CD4-positive, CD25-positive, alpha-beta regulatory T cell (primary cell): ENCODE measurements at regions not wholly inside any gene's neighbourhood (a gene's known extent, or its start where the extent isn't known, plus 50 kb on each side); places are given as distances from the start of the nearest gene placed in this dataset.

Experiments
- ATAC-seq, 2 donors: fragments of 150-1000 bp; cut with Tn5 transposase; one replicate each; pipeline ENCODE4 v1.10.0; 2021; ENCODE audit warnings: low read depth in 2 of 2, moderate number of reproducible peaks in 2 of 2, moderate library complexity in 1 of 2
- DNase-seq, 3 donors: peaks; one replicate each; pipeline versions ENCODE4 v3.0.0 to v3.0.0-alpha.2; 2012 to 2022; ENCODE audit warnings: mixed read lengths in 1 of 3
- H3K27ac ChIP-seq: one replicate; pipeline ENCODE4 v1.7.0; 2013; ENCODE audit warnings: mild to moderate bottlenecking, low read length; ENCODE audit not compliant: insufficient read depth, poor library complexity, severe bottlenecking
- H3K27me3 ChIP-seq: one replicate; pipeline ENCODE4 v1.7.0; 2013; ENCODE audit warnings: low read length; ENCODE audit not compliant: control insufficient read depth, insufficient read depth
- H3K36me3 ChIP-seq: one replicate; pipeline ENCODE4 v1.7.0; 2013; ENCODE audit warnings: mild to moderate bottlenecking, low read length, moderate library complexity; ENCODE audit not compliant: control insufficient read depth, insufficient read depth
- H3K4me1 ChIP-seq: 2 replicates; pipeline ENCODE4 v1.7.0; 2013; ENCODE audit warnings: mild to moderate bottlenecking, low read length; ENCODE audit not compliant: insufficient read depth, control insufficient read depth, poor library complexity, severe bottlenecking
- H3K4me3 ChIP-seq: one replicate; pipeline ENCODE4 v1.7.0; 2013; ENCODE audit warnings: low read depth, mild to moderate bottlenecking, low read length, moderate library complexity
- H3K9me3 ChIP-seq, 2 experiments: 1 replicate in 1 of 2; 2 replicates in 1 of 2; pipeline ENCODE4 v1.7.0; 2013; ENCODE audit warnings: low read length in 2 of 2, mild to moderate bottlenecking in 1 of 2, moderate library complexity in 1 of 2; ENCODE audit not compliant: control insufficient read depth in 2 of 2
- H3K27ac Mint-ChIP-seq, 3 donors: one replicate each; pipeline ENCODE4 v1.8.0; 2020 to 2022; ENCODE audit warnings: mild to moderate bottlenecking in 3 of 3, mixed read lengths in 3 of 3, moderate library complexity in 2 of 3
- H3K27me3 Mint-ChIP-seq: one replicate; pipeline ENCODE4 v1.8.0; 2022; ENCODE audit warnings: mild to moderate bottlenecking, mixed read lengths
- H3K36me3 Mint-ChIP-seq: one replicate; pipeline ENCODE4 v1.8.0; 2020; ENCODE audit warnings: mixed read lengths
- H3K4me1 Mint-ChIP-seq, 4 donors: one replicate each; pipeline ENCODE4 v1.8.0; 2020 to 2022; ENCODE audit warnings: mixed read lengths in 4 of 4, mild to moderate bottlenecking in 1 of 4
- H3K4me3 Mint-ChIP-seq, 4 donors: one replicate each; pipeline ENCODE4 v1.8.0; 2020 to 2022; ENCODE audit warnings: mild to moderate bottlenecking in 4 of 4, mixed read lengths in 4 of 4, moderate library complexity in 3 of 4
- H3K9me3 Mint-ChIP-seq, 7 donors: one replicate each; pipeline ENCODE4 v1.8.0; 2020 to 2022; ENCODE audit warnings: mixed read lengths in 7 of 7, mild to moderate bottlenecking in 3 of 7, moderate library complexity in 2 of 7

- Mint-ChIP-seq H3K27ac (no peak overlapping the region), H3K27me3 (peaks cover 4% of the 10 kb centered on the region), H3K36me3 (no peaks in the 10 kb centered on the region), H3K4me1 (no peaks in the 10 kb centered on the region), H3K9me3 (peaks cover 0 to 4% (median 3%) of the 10 kb centered on the region in 7 donors), H3K4me3 (no peak overlapping the region)
- DNase-seq (no peak), ATAC-seq (no peak)
- Histone ChIP-seq H3K27me3 (no peaks in the 10 kb centered on the region), H3K4me1 (no peaks in the 10 kb centered on the region), H3K27ac (no peak overlapping the region), H3K4me3 (no peak overlapping the region), H3K36me3 (no peaks in the 10 kb centered on the region), H3K9me3 (no peaks in the 10 kb centered on the region)
These were observed 351.3 kb downstream of the BCAT1 start for GRCh38 chr12:24597580-24597979.

- Mint-ChIP-seq H3K9me3 (peaks cover 0 to 4% (median 3%) of the 10 kb centered on the region in 7 donors), H3K27me3 (peaks cover 4% of the 10 kb centered on the region)
These were observed 352.0 kb downstream of the BCAT1 start for GRCh38 chr12:24596768-24597388.

GRCh38 chr12:24595652-24596235 lies 353.2 kb downstream of the BCAT1 start:
- Histone ChIP-seq H3K4me3 (no peak overlapping the region), H3K27ac (no peak overlapping the region), H3K4me1 (no peaks in the 10 kb centered on the region), H3K36me3 (no peaks in the 10 kb centered on the region), H3K9me3 (no peaks in the 10 kb centered on the region), H3K27me3 (no peaks in the 10 kb centered on the region)
- Mint-ChIP-seq H3K4me1 (no peaks in the 10 kb centered on the region), H3K27ac (no peak overlapping the region), H3K27me3 (peaks cover 4% of the 10 kb centered on the region), H3K9me3 (peaks cover 0 to 4% (median 3%) of the 10 kb centered on the region in 7 donors), H3K4me3 (no peak overlapping the region), H3K36me3 (no peaks in the 10 kb centered on the region)
- no peak for ATAC-seq
- no peak for DNase-seq

More at GRCh38 chr12:24596768-24597388, 352.0 kb downstream of the BCAT1 start:
- H3K9me3 ChIP-seq, result no peaks in the 10 kb centered on the region
- Mint-ChIP-seq H3K4me1 (no peaks in the 10 kb centered on the region), H3K4me3 (no peak overlapping the region), H3K36me3 (no peaks in the 10 kb centered on the region), H3K27ac (no peak overlapping the region)
- H3K36me3 ChIP-seq, result no peaks in the 10 kb centered on the region
- DNase-seq, result peak in 1 of 3 donors; percentile 7
- no peak for ATAC-seq
- H3K4me1 ChIP-seq, result no peaks in the 10 kb centered on the region
- H3K27me3 ChIP-seq, result no peaks in the 10 kb centered on the region
- H3K4me3 ChIP-seq, result no peak overlapping the region
- no peak overlapping the region for H3K27ac ChIP-seq

GRCh38 chr12:24591715-24592440 lies 357.0 kb downstream of the BCAT1 start:
- H3K27ac ChIP-seq, result no peak overlapping the region
- H3K27me3 Mint-ChIP-seq, result no peaks in the 10 kb centered on the region
- no peaks in the 10 kb centered on the region for H3K36me3 Mint-ChIP-seq
- H3K36me3 ChIP-seq, result no peaks in the 10 kb centered on the region
- no peak for ATAC-seq
- DNase-seq, result no peak
- no peaks in the 10 kb centered on the region for H3K4me1 Mint-ChIP-seq
- no peaks in the 10 kb centered on the region for H3K4me1 ChIP-seq
- H3K9me3 Mint-ChIP-seq, result peaks cover 0 to 3% (median 0%) of the 10 kb centered on the region in 7 donors
- no peaks in the 10 kb centered on the region for H3K27me3 ChIP-seq
- H3K27ac Mint-ChIP-seq, result no peak overlapping the region
- H3K9me3 ChIP-seq, result no peaks in the 10 kb centered on the region
- H3K4me3 ChIP-seq, result no peak overlapping the region
- H3K4me3 Mint-ChIP-seq, result no peak overlapping the region

- Mint-ChIP-seq H3K4me3 (no peak overlapping the region), H3K9me3 (peaks cover 0 to 3% (median 0%) of the 10 kb centered on the region in 7 donors), H3K27ac (no peak overlapping the region), H3K27me3 (no peaks in the 10 kb centered on the region), H3K4me1 (no peaks in the 10 kb centered on the region), H3K36me3 (no peaks in the 10 kb centered on the region)
- Histone ChIP-seq H3K4me1 (no peaks in the 10 kb centered on the region), H3K4me3 (no peak overlapping the region), H3K36me3 (no peaks in the 10 kb centered on the region), H3K9me3 (no peaks in the 10 kb centered on the region), H3K27me3 (no peaks in the 10 kb centered on the region), H3K27ac (no peak overlapping the region)
- no peak for ATAC-seq
- DNase-seq, result no peak
These were observed 357.7 kb downstream of the BCAT1 start for GRCh38 chr12:24591079-24591626.

GRCh38 chr12:24586293-24586692 lies 362.6 kb downstream of the BCAT1 start:
- Mint-ChIP-seq H3K4me1 (no peaks in the 10 kb centered on the region), H3K9me3 (peaks cover 0 to 8% (median 0%) of the 10 kb centered on the region in 7 donors), H3K4me3 (no peak overlapping the region), H3K27ac (no peak overlapping the region), H3K36me3 (no peaks in the 10 kb centered on the region), H3K27me3 (no peaks in the 10 kb centered on the region)
- Histone ChIP-seq H3K36me3 (no peaks in the 10 kb centered on the region), H3K27ac (no peak overlapping the region), H3K9me3 (no peaks in the 10 kb centered on the region), H3K27me3 (no peaks in the 10 kb centered on the region), H3K4me3 (no peak overlapping the region), H3K4me1 (no peaks in the 10 kb centered on the region)
- no peak for ATAC-seq
- no peak for DNase-seq

GRCh38 chr12:24584032-24584675 lies 364.7 kb downstream of the BCAT1 start:
- H3K27me3 ChIP-seq, result no peaks in the 10 kb centered on the region
- no peak overlapping the region for H3K27ac ChIP-seq
- no peak overlapping the region for H3K27ac Mint-ChIP-seq
- H3K36me3 Mint-ChIP-seq, result no peaks in the 10 kb centered on the region
- H3K4me1 Mint-ChIP-seq, result no peaks in the 10 kb centered on the region
- no peak for DNase-seq
- H3K36me3 ChIP-seq, result no peaks in the 10 kb centered on the region
- no peak overlapping the region for H3K4me3 Mint-ChIP-seq
- H3K27me3 Mint-ChIP-seq, result no peaks in the 10 kb centered on the region
- H3K9me3 Mint-ChIP-seq, result peaks cover 0 to 14% (median 4%) of the 10 kb centered on the region in 7 donors
- ATAC-seq, result no peak
- H3K4me3 ChIP-seq, result no peak overlapping the region
- no peaks in the 10 kb centered on the region for H3K4me1 ChIP-seq
- H3K9me3 ChIP-seq, result no peaks in the 10 kb centered on the region
